DMS153 (cell line): ENCODE measurements at regions not wholly inside any gene's neighbourhood (a gene's known extent, or its start where the extent isn't known, plus 50 kb on each side); places are given as distances from the start of the nearest gene placed in this dataset.

Experiments
- DNase-seq: peaks from one replicate; lab custom pipeline; 2025; lab: John Stamatoyannopoulos, UW

DNA sequence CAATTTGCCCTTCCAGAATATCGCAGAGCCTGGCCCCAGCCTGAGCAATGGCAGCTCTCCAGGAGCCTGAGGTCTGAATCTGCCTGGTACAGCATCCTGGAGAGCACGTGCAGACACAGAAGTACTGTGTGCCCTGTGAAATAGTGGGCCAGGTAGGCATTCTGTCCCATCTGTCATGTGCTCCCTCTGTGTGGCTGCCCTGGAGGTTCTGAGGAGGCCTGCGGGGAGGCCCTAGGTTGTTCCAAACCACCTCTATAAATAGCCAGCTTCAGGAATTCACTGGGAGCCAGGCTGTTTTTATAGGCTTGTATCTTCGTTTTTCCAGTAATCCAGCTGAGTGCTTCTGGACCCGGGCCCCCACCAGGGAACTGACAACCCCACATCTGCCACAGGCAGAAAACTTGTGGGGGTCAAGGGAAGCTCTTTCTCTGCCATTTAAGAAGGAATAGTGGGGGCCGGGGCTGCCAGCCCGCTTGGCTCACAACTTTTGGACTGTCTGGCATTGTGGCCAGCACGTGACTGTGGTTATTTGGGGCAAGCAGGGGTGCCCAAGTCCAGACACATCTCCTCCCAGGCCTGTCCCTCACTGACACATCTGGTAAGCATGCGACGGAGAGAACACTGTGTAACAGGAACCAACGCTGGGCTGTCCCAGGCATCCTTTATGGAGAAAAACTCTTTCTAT lies 356.3 kb upstream of the TNRC6C start:
- no peak for DNase-seq

DNA sequence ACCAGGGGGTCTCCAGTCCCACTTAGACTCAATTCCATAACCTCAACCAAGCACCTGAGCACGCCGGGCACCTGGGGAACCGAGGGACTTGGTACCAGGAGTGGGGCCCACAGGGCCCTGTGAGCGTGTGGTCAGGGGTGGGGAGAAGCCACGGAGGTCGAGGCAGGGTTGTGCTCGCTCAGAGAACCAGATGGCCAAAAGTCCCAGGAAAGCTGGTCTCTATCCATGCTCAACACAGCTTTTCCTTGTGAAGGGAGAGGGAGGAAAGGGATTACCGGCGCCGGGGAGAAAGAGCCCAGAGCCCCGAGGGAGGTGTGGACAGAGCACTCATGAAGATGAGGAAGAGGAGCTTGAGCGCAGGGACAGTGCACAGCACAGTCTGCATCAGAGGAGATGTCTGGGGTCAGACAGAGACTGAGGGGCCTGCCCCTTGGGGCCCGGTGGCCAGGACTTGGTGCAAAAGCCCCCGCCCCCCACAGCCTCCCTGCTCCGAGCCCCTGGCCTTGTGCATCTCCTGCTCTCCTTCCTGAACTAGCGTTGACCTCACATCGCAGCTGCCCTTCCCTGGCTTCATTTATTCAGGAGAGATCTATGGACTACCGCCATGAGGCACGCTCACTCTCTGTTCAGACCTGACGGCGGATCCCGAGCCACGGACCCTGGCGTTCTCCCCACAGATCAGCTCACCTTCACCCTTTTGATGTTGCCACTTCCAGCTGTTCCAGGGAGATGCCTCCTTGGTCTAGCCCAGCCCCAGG lies 355.4 kb upstream of the TNRC6C start:
- no peak for DNase-seq

DNA sequence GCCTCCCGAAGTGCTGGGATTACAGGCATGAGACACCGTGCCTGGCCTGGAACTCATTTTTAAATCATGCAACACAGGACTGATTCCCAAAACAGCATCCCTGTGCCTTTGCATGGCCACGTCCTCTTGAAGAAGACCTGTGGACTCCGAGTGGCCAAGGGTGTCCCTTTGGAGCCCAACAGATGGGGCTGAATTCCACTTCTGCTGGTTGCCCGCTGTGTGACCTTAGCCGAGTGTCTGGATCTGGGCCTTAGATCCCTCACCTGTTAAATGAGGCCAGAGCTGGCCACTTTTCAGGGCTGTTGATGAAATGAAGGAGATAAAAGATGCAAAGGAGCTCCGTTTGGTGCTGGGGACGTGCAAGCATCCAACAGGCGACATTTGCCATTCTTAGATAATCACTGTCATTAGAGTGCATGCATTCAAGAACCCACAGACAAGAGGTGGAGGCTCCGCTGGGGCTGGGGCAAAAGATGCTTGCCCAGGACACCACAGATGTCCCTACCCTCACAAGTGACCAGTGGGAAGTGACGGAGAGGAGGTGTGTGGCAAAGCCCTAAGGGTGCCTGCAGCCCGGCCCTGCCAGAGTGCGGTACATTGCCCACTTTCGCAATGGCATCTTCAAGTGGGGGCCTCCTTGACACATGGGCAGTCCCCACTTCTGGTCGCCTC lies 354.1 kb upstream of the TNRC6C start:
- no peak for DNase-seq

DNA sequence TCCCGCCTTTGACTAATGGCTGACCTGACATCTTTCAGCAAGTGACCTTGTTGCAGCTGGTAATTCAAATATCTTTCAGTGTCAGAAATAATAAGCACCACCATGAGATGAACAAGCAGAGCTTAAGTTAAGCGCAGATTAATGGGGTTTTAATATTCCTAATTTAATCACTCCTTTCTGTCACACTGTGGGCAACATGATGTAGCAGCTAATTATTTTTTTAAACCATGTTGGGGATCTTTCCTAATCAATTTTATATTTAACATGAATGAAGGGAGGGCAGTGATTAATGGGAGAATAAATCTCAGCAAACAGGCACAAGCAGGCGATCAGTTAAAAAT lies 353.6 kb upstream of the TNRC6C start:
- no peak for DNase-seq

DNA sequence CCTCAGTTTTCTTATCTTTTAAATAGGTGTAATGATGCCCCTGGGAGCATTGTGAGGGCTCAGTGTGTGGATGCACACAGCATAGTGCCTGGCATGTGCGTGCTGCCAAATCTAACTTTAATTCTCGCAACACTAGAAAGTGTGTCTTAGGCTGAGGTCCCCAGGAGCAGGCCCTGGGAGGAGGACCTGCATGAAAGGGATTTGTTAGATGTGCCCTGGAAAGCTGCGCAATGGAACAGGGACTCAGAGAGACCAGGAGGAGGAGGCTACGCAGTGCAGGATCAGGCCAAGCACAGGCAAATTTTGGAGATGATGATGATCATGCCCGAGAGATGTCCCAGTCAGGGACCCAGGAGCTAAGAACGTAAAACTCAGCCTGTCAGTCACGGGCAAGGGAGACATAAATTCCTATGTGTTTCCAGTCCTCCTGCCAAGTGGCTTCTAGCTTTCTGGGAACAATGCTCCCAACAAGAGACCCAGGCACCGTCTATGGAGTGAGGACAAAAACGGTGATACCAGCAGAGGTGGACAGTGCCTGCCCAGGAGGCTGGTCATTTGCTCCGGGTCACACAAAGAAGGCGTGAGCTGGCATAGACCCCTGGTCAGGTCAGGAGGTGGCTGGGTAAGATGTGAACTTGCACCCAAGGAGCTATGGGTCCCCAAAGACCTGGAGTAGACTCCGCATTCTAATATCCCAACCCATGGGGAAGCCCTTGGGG lies 352.2 kb upstream of the TNRC6C start:
- no peak for DNase-seq

DNA sequence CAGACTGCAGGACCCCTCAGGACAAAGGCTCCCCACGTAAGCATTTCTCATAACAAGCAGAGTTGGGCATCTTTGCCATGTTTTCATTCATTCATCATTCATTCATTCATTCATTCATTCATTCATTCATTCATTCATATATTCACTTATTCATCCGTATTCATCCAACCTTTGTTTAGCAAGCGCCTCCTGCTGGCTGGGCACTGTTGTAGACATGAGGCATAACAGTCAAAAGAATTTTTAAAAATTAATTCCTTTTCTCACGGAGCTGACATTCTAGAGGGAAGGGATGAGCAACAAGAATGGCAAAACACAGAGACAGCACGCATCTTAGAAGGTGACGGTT lies 351.7 kb upstream of the TNRC6C start:
- DNase-seq = no peak

DNA sequence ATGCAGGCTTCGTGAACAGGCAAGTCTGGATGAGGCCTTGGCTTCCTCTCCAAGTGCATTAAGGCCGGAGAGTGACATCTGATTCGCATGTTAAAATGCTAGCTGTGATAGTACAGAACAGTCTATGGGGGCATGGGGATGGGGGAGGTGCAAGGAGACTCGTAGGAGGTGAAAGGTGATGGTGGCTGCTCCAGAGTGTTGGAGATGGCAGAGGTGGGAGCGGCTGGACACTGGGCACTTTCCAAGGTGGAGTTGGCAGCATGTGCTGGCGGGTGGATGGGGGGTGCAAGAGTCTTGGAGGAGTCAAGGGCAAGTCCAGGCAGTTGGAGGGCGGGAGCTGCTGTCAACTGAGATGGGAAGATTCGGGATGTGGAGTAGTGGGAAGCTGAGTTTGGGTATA lies 350.9 kb upstream of the TNRC6C start:
- DNase-seq = no peak

DNA sequence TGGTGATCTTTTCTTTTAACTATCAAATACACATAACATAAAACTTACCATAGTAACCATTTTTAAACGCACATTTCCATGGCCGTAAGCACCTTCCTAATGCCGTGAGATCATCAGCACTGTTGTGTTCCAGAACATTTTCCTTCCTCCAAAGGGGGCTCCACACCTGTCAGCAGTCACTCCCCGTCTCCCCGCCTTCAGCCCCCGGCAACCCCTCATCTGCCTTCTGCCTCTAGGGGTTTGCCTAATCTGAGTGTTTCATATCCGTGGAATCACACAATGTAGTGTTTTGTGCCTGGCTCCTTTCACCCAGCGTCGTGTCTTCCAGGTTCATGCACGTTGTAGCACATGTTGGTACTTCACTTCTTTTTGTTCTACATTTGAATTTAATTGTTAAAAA lies 350.1 kb upstream of the TNRC6C start:
- no peak for DNase-seq

DNA sequence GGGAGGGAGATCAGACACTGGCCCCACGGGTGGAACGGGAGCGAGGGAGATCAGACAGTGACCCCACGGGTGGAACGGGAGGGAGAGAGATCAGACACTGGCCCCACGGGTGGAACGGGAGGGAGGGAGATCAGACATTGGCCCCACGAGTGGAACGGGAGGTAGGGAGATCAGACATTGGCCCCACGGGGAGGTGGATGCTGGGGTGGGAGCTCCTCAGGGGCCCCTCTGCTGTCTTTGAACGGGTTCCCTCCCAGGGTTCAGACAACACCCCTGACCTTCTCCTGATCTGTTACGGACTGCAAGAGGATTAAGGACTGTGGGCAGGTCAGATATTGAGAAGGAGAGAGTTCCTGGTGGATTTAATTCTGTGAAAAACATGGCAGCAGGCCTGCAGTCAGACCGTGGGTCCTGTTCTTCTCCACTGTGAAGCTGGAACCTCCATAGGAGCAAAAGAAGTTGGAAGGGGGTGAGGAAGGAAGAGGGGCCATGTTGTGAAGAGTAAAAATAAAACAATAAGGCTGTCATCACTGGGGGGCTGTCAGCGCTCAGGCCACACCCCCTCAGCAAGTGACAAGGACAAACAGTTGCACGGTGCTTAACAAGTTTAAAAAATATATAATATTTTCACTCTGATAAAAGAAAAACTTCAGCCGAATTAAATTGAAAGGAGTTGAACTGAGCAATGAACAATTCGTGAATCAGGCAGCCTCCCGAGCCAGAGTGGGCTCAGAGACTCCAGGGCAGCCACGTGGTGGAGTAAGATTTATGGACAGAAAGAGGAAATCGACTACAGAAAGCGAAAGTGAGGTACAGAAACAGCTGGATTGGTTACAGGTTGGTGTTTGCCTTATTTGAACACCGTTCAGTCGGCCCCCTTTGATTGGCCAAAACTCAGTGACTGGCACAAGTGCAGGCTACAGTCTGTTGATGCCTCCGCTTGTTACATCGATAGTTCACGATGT lies 348.7 kb upstream of the TNRC6C start:
- DNase-seq = no peak

DNA sequence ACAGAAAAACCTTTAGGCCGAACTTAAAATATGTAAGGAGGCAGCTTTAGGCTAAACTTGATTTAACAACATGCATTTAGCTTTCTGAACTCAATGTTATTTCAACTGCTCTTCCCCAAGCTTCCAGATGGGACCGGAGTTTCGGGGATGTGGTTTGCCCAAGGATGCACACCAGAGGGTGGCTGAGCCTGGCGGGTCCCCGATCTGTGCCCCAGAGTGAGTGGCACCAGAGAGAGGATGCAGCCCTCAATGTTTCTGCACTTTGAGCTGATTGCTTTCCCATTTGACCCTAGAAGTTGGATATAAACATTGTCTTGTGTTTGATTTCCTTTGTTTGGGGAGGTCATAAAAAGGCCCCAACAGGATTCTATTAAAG lies 348.0 kb upstream of the TNRC6C start:
- no peak for DNase-seq

DNA sequence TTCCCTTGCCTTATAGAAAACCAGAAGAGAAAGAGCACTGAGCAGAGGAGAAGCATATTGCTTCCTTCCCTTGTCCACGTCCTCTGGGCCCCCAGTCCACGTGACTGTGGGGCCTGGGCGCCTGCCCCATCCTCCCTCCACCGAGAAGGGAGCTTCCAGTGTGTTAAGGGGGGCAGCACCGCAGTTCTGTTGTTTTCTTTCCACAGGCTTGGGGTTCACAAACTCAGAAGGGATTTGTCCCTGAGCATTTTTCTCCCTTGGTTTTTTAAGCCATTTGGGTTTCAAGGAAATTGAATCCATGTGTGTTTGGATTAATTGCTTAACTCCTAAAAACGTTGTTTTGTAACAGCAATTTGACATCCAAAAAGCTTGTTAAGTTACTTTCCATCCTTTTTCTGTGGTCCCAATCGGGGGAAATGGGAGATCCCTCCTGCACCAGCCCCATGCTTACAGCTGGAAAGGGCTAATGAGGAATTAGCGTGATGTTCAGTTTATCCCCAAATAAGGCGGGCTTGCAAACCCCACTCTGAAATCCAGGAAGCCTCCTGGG lies 347.5 kb upstream of the TNRC6C start:
- DNase-seq = no peak

DNA sequence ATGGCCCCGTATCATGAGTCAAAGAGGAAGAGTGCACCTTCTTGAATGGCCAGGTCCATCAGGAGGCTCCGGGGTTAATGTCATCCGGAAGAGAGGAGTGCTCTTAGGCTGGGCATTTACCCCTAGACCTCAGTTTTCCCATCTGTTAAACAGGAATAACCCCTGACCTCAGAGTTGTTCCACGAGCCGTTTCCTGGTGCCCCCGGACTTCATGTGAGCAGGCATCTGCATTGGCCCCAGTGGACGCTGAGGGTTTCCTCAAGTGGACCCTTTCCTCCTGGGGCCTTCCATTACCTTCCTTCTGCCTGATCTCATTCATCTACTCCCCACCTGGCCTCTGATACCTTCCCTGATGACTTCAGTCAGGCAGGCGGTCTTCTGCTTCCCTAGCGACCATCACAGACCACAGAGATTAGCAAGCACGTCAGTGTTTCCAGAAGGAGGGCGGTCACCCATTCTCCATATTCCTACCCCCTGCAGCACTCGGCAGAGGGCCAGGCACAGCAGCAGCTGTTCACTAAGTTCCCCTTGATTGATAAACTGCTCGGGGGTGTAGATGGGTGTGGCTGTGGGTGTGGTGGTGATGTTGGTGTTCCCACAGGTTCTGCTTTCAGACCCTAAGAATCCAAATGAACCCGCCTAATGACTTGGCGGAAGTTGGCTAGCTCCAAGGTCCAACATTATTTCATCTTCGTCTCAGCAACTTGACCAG lies 346.6 kb upstream of the TNRC6C start:
- DNase-seq = no peak

DNA sequence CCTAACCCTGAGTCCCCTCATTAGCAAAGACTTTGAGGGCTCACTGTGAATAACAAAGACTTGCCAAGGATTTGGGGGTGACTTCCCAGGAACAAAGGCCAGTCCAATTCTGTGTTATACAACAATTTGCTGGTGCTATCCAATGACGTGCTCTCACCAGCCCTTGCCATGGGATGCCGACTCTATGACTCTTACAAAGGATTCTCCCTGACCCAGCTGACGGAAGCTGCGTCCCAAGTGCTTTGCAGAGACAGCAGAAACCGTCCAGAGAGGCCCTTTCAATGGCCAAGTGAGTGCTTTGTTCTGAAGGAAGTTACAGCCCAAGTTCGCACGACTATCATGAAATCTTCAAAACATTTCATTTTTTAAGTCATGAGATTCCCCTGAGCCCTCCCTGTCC lies 345.3 kb upstream of the TNRC6C start:
- DNase-seq = no peak

DNA sequence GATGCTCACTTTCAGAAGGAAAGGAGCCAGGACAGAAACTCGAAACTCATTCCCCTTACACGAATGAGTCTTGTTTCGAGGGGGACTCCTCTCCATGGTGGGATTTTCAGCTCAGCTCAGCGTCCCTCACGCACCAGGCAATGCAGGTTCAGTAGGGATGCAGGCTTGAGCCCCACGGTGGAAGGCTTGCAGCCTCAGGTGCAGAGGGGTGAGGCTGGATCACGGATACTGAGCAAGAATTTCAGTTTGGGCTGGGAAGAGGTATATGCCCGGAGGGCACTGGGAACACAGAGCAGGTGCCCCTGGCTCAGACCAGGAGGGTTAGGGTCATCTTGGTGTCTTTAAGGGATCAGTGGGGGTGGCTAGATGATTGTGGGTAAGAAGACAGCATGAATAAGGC lies 344.9 kb upstream of the TNRC6C start:
- DNase-seq = no peak

DNA sequence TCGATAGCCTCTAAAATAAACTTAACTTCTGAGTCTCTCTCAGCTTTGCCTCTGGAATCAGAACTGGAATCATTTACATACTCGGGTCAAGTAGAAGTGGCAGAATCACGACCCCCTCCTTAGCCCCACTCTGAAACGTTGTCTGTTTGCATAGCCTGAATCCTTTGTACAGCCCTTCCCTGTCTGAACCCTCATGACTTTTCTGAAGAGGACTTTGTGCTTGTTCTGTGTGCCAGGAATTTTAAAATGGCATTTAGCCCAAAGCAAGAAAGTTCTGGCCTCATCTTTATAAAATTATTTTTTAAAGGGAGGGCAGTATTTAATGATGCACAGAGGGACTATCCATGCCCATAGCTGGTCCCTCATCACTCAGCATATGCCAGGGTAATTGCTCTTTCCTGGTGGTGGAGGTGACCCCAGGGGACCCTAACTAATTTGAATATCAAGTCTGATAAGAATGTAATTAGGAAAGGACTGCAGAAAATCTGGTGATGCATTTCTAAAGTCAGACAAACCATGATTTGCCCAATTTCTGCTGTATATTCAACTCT lies 342.7 kb upstream of the TNRC6C start:
- no peak for DNase-seq

DNA sequence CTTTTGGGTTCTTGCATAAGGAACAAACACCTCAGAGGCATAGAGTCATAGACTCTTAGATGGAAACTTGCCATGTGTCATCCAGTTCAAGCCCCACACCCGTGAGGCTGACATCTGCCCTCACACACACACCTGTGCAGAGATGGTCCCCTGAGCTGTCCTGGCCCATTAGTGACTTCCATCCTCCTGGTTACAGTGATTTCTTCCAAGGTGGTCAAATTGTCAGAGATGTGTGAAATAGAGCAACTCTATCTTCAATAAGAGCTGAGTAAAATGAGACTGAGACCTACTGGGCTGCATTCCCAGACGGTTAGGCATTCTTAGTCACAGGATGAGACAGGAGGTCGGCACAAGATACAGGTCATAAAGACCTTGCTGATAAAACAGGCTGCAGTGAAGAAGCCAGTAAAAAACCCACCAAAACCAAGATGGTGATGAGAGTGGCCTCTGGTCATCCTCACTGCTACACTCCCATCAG lies 342.2 kb upstream of the TNRC6C start:
- no peak for DNase-seq

DNA sequence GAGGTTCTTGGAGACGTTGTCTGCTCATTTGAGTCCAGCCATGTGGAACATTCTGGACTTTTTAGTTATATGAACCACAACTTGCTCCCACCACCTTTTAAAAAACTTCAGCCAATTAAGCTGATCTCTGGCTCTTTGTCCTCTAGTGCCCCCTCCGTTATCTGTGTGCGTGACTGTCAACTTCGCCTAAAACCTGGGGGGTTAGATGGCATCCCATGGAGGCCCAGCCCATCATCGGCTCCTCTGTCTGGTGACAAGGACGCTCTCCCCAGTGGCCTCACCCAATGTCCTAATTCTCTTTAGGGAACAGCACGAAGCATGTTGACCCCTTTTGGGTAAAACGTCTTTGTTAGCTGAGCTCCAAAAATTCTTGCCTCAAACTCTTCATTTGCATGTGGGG lies 341.0 kb upstream of the TNRC6C start:
- no peak for DNase-seq

DNA sequence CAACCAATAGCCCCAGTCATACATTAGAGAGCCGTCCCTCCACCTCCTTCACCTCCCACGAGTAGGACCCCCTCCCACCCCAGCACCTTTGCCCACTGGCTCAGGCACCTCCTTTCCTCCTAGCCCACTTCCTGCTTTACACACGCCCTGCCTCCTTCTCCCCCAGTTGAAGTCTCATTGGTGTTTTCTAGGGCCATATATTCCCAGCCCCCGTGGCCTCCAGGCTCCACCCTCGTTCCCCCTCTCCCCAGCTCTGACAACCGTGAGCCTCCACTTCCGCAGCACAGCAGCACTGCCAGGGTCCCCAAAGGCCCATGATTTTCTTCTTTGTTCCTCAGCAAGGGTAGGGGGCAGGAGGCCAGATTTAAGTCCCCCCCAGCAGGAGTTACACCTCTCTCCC lies 340.3 kb upstream of the TNRC6C start:
- DNase-seq = no peak

DNA sequence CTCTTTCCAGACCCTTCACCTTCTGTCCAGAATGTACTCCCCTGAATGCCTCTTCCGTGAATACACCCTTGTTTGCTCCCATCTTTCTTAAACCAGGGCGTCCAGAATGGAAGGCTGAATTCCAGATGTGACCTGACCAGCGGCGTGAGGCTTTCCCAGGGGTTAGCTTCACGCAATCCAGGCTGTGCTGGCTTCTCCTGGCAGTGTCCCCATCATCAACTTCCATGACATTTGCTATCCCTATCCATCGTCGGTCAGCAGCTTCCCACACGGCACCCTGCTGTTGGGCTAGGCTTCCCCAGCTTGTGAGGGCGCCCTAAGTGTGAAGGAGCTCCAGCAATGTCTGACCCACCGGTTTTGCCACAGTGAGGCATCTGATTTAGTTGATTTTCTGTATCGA lies 339.8 kb upstream of the TNRC6C start:
- no peak for DNase-seq

DNA sequence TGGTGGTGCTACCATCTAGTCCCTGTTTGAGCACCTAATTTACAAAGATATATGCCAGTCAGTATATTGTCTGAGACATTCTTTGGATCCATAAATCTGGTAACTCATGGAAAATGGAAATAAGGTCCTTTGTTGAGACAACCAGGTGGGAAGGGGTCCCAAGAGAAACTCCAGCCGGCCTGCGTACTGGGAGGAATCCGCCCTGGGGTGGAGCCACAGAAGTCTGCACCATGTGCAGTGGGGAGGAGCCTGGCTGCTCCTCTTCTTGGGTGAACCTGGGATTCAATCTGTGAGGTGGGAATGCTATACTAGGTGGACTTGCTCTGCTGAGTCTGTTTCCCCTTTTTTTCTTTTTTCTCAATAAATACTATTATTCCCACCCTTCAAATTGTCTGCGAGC lies 339.2 kb upstream of the TNRC6C start:
- DNase-seq = no peak
